ENCODE measurements at regions not wholly inside any gene's neighbourhood (a gene's known extent, or its start where the extent isn't known, plus 50 kb on each side); places are given as distances from the start of the nearest gene placed in this dataset.

GRCh38 chr3:154952553-154952952 lies 127.6 kb upstream of the MME start:
- TF ChIP-seq ATF3 (CRISPR knock-in tag; conservative IDR thresholded peaks at IDR 0.05) (no peak), CREM (CRISPR knock-in tag; IDR thresholded peaks at IDR 0.05) (no peak), ZNF512 (CRISPR knock-in tag; IDR thresholded peaks at IDR 0.05; ENCODE audit: borderline replicate concordance) (no peak), ZNF263 (CRISPR knock-in tag; IDR thresholded peaks at IDR 0.05; ENCODE audit: low read depth) (no peak), SP1 (CRISPR knock-in tag; conservative IDR thresholded peaks at IDR 0.05) (no peak), ZBTB21 (CRISPR knock-in tag; IDR thresholded peaks at IDR 0.05; ENCODE audit: borderline replicate concordance) (no peak), ZNF671 (CRISPR knock-in tag; IDR thresholded peaks at IDR 0.05) (no peak), NFE2L1 (CRISPR knock-in tag; IDR thresholded peaks at IDR 0.05) (no peak), FOXP1 (CRISPR knock-in tag; IDR thresholded peaks at IDR 0.05; ENCODE audit: borderline replicate concordance) (no peak)
- TF ChIP-seq, protein P1, sequence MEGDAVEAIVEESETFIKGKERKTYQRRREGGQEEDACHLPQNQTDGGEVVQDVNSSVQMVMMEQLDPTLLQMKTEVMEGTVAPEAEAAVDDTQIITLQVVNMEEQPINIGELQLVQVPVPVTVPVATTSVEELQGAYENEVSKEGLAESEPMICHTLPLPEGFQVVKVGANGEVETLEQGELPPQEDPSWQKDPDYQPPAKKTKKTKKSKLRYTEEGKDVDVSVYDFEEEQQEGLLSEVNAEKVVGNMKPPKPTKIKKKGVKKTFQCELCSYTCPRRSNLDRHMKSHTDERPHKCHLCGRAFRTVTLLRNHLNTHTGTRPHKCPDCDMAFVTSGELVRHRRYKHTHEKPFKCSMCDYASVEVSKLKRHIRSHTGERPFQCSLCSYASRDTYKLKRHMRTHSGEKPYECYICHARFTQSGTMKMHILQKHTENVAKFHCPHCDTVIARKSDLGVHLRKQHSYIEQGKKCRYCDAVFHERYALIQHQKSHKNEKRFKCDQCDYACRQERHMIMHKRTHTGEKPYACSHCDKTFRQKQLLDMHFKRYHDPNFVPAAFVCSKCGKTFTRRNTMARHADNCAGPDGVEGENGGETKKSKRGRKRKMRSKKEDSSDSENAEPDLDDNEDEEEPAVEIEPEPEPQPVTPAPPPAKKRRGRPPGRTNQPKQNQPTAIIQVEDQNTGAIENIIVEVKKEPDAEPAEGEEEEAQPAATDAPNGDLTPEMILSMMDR (IDR thresholded peaks at IDR 0.05): no peak
- TF ChIP-seq, protein P2, sequence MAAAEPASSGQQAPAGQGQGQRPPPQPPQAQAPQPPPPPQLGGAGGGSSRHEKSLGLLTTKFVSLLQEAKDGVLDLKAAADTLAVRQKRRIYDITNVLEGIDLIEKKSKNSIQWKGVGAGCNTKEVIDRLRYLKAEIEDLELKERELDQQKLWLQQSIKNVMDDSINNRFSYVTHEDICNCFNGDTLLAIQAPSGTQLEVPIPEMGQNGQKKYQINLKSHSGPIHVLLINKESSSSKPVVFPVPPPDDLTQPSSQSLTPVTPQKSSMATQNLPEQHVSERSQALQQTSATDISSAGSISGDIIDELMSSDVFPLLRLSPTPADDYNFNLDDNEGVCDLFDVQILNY (CRISPR knock-in tag; IDR thresholded peaks at IDR 0.05): no peak

All from WTC11 (cell line).